CD4-positive, alpha-beta memory T cell (primary cell): ENCODE measurements at regions not wholly inside any gene's neighbourhood (a gene's known extent, or its start where the extent isn't known, plus 50 kb on each side); places are given as distances from the start of the nearest gene placed in this dataset.

ENCODE experiments used
- CTCF ChIA-PET: fragments of 350-600 bp; sonication (Branson Sonifier 250); formaldehyde crosslinking; loops from one replicate; lab custom pipeline; 2021; ENCODE audit warnings: inconsistent platforms; ENCODE audit not compliant: partially characterized antibody; lab: Charles Lee
- POLR2A ChIA-PET: fragments of 350-600 bp; sonication (Branson Sonifier 250); formaldehyde crosslinking; loops from one replicate; lab custom pipeline; 2021; ENCODE audit not compliant: partially characterized antibody; lab: Charles Lee
- DNase-seq, 5 donors: peaks; one replicate each; pipeline versions ENCODE4 v3.0.0 to v3.0.0-alpha.2; 2020 to 2022; ENCODE audit warnings: mixed read lengths in 1 of 5
- H3K27ac ChIP-seq: one replicate; pipeline ENCODE4 v1.7.0; 2013; ENCODE audit warnings: low read depth, low read length
- H3K27me3 ChIP-seq: 2 replicates; pipeline ENCODE4 v1.7.0; 2013; ENCODE audit warnings: mild to moderate bottlenecking, low read length, moderate library complexity; ENCODE audit not compliant: insufficient read depth
- H3K36me3 ChIP-seq: 2 replicates; pipeline ENCODE4 v1.7.0; 2013; ENCODE audit warnings: mild to moderate bottlenecking, low read length, moderate library complexity; ENCODE audit not compliant: insufficient read depth
- H3K4me1 ChIP-seq: 2 replicates; pipeline ENCODE4 v1.7.0; 2013; ENCODE audit warnings: mild to moderate bottlenecking, low read length, moderate library complexity; ENCODE audit not compliant: insufficient read depth
- H3K4me3 ChIP-seq, 2 donors: one replicate each; pipeline ENCODE4 v1.7.0; 2013; ENCODE audit warnings: low read length in 2 of 2, mild to moderate bottlenecking in 1 of 2
- H3K9me3 ChIP-seq, 2 donors: one replicate each; pipeline ENCODE4 v1.7.0; 2013; ENCODE audit warnings: low read length in 2 of 2, control low read depth in 1 of 2; ENCODE audit not compliant: control insufficient read depth in 1 of 2
- H3K27ac Mint-ChIP-seq, 7 donors: one replicate each; pipeline ENCODE4 v1.8.0; 2020 to 2021; ENCODE audit warnings: mixed read lengths in 7 of 7, mild to moderate bottlenecking in 6 of 7, inconsistent platforms in 3 of 7, moderate library complexity in 3 of 7
- H3K27me3 Mint-ChIP-seq, 2 donors: one replicate each; pipeline ENCODE4 v1.8.0; 2020 to 2021; ENCODE audit warnings: mixed read lengths in 2 of 2
- H3K36me3 Mint-ChIP-seq, 2 donors: one replicate each; pipeline ENCODE4 v1.8.0; 2020 to 2021; ENCODE audit warnings: mixed read lengths in 2 of 2, inconsistent platforms in 1 of 2, mild to moderate bottlenecking in 1 of 2
- H3K4me1 Mint-ChIP-seq, 4 donors: one replicate each; pipeline ENCODE4 v1.8.0; 2020 to 2021; ENCODE audit warnings: mixed read lengths in 4 of 4, mild to moderate bottlenecking in 1 of 4
- H3K4me3 Mint-ChIP-seq, 8 donors: one replicate each; pipeline ENCODE4 v1.8.0; 2020 to 2021; ENCODE audit warnings: mixed read lengths in 8 of 8, mild to moderate bottlenecking in 7 of 8, moderate library complexity in 6 of 8, inconsistent platforms in 3 of 8
- H3K9me3 Mint-ChIP-seq, 8 donors: one replicate each; pipeline ENCODE4 v1.8.0; 2020 to 2021; ENCODE audit warnings: mixed read lengths in 8 of 8, mild to moderate bottlenecking in 5 of 8, inconsistent platforms in 3 of 8, moderate library complexity in 1 of 8
- intact Hi-C: fragments of 100-400 bp; cut with micrococcal nuclease; formaldehyde crosslinking; loops from one replicate; pipeline ENCODE4 v1.15.1; 2023

DNA sequence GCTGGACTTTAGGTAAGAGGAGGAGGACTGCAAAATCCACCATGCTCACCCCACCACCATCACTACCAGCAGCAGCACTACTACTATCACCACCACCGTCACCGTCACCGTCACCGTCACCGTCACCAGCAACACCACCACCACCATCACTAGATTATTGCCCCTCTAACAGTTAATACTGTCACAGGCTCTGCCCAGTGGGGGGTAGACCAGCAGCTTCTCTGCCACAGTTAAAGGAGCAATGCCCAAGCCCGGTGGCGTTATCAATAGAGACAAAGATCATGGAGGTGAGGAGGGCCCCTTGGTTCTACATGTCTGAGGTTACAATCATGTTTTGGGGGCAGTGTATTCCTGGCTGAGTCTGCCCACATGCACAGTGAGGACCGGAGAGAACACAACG, 184.4 kb upstream of the DYNLRB2 start:
- H3K4me1 ChIP-seq = no peaks in the 10 kb centered on the region
- DNase-seq = no peak
- no peaks in the 10 kb centered on the region for H3K4me1 Mint-ChIP-seq
- no peaks in the 10 kb centered on the region for H3K27me3 ChIP-seq
- no peaks in the 10 kb centered on the region for H3K36me3 ChIP-seq
- H3K27ac ChIP-seq = no peak overlapping the region
- peaks cover 0 to 9% of the 10 kb centered on the region in 2 donors for H3K27me3 Mint-ChIP-seq
- ChIA-PET CTCF (no interaction called here), POLR2A (no interaction called here)
- H3K27ac Mint-ChIP-seq = no peak overlapping the region
- no peaks in the 10 kb centered on the region for H3K36me3 Mint-ChIP-seq
- H3K4me3 ChIP-seq = no peak overlapping the region
- H3K9me3 Mint-ChIP-seq = no peaks in the 10 kb centered on the region
- no peaks in the 10 kb centered on the region for H3K9me3 ChIP-seq
- H3K4me3 Mint-ChIP-seq = no peak overlapping the region
- intact Hi-C loops = no loop called here

DNA sequence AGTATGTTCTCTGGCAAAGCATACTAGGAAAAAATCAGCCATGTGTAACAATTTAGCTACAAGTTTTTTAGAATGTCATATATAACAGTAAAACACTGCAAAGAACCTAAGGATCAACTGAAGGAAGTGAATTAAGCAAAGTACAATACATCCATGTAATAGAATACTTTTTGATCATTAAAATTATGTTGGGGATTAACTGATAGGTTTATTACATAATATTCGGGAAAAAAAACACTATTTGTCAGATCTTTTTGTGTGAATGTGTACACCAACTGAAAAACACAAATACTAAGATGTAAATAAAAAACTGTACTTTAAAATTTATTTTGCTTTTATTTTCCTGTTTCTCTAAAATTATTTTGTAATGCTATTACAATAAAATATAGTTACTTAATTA, 185.5 kb upstream of the DYNLRB2 start:
- H3K4me3 ChIP-seq = no peak overlapping the region
- no peak for DNase-seq
- Mint-ChIP-seq H3K4me1 (no peaks in the 10 kb centered on the region), H3K36me3 (no peaks in the 10 kb centered on the region), H3K27me3 (peaks cover 0 to 9% of the 10 kb centered on the region in 2 donors), H3K4me3 (no peak overlapping the region), H3K9me3 (no peaks in the 10 kb centered on the region), H3K27ac (no peak overlapping the region)
- POLR2A ChIA-PET = no interaction called here
- H3K9me3 ChIP-seq = no peaks in the 10 kb centered on the region
- intact Hi-C loops = no loop called here
- CTCF ChIA-PET = interaction anchor here (1.0 kb wide), 1 partner anchor 9 kb away, joined by 3 read pairs; no protein-coding TSS in a partner anchor
- no peaks in the 10 kb centered on the region for H3K4me1 ChIP-seq
- H3K27me3 ChIP-seq = no peaks in the 10 kb centered on the region
- no peaks in the 10 kb centered on the region for H3K36me3 ChIP-seq
- H3K27ac ChIP-seq = no peak overlapping the region

DNA sequence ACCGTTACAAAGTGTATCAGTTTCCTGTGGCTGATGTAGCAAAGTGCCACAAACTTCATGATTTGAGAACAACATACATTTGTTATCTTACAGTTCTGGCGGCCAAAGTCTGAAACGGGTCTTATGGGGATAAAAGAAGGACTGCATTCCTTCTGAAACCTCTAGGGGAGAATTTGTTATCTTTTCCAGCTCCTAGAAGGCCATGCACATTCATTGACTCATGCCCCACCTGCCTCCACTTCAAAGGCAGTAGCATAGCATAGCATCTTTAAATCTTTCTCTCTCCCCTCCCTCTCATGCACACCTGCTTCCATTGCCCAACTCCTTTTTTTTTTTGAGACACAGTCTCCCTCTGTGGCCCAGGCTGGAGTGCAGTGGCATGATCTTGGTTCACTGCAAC, 190.7 kb upstream of the DYNLRB2 start:
- Mint-ChIP-seq H3K27ac (no peak overlapping the region), H3K9me3 (peaks cover 0 to 6% (median 3%) of the 10 kb centered on the region in 8 donors), H3K4me3 (no peak overlapping the region), H3K36me3 (no peaks in the 10 kb centered on the region), H3K27me3 (peaks cover 2 to 5% of the 10 kb centered on the region in 2 donors), H3K4me1 (peaks cover 0 to 4% (median 0%) of the 10 kb centered on the region in 4 donors)
- Histone ChIP-seq H3K4me1 (no peaks in the 10 kb centered on the region), H3K36me3 (no peaks in the 10 kb centered on the region), H3K27me3 (no peaks in the 10 kb centered on the region), H3K9me3 (no peaks in the 10 kb centered on the region), H3K4me3 (no peak overlapping the region), H3K27ac (no peak overlapping the region)
- CTCF ChIA-PET = no interaction called here
- intact Hi-C loops = no loop called here
- DNase-seq = no peak
- POLR2A ChIA-PET = no interaction called here

DNA sequence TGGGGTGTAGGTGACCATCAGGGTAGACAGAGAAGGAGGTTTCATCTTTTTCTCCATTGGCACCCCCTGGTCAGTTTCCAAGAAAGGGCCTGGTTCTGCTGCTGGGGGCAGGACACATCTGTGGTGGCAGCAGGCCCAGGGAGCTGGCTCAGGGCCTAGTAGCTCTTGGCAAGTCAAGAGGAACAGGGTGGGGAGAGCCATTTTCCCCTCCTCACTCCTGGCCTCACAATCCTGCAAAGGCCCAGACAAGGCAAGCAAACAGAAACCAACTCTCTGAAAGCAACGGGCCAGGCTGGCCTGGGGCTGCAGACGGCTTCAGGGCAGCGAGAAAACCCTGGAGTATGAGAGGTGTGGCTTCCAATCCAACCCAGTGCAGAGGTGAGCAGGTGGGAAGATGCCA, 192.9 kb upstream of the DYNLRB2 start:
- Histone ChIP-seq H3K4me1 (no peaks in the 10 kb centered on the region), H3K27me3 (no peaks in the 10 kb centered on the region), H3K4me3 (no peak overlapping the region), H3K9me3 (no peaks in the 10 kb centered on the region), H3K27ac (no peak overlapping the region), H3K36me3 (no peaks in the 10 kb centered on the region)
- intact Hi-C loops = no loop called here
- Mint-ChIP-seq H3K36me3 (no peaks in the 10 kb centered on the region), H3K9me3 (peaks cover 0 to 6% (median 3%) of the 10 kb centered on the region in 8 donors), H3K27ac (no peak overlapping the region), H3K27me3 (peaks cover 2 to 3% of the 10 kb centered on the region in 2 donors), H3K4me3 (no peak overlapping the region), H3K4me1 (peaks cover 0 to 4% (median 0%) of the 10 kb centered on the region in 4 donors)
- CTCF ChIA-PET = no interaction called here
- POLR2A ChIA-PET = no interaction called here
- DNase-seq = no peak

DNA sequence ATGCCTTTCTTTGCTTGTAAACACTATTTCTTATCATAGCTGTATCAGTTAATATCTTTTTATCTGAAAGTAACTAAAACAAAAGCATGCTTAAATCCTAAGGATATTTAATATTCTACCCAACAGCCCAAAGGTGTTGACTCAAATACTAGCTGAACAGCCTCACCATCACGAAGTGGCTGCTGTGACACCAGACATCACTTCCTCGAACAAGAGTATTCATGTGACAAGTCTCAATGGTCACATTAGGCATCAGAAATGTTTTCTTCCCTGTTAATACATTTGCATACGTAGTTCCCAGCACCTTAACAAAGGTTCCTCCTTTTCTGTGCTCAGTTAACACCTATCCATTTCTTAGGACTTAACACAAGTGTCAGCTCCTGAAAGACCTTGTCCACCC, 193.8 kb upstream of the DYNLRB2 start:
- DNase-seq = no peak
- ChIA-PET POLR2A (no interaction called here), CTCF (interaction anchor here (1.0 kb wide), 1 partner anchor 9 kb away, joined by 3 read pairs; no protein-coding TSS in a partner anchor)
- Histone ChIP-seq H3K9me3 (no peaks in the 10 kb centered on the region), H3K4me1 (no peaks in the 10 kb centered on the region), H3K4me3 (no peak overlapping the region), H3K36me3 (no peaks in the 10 kb centered on the region), H3K27me3 (no peaks in the 10 kb centered on the region), H3K27ac (no peak overlapping the region)
- Mint-ChIP-seq H3K27me3 (peaks cover 2 to 3% of the 10 kb centered on the region in 2 donors), H3K4me3 (no peak overlapping the region), H3K4me1 (peaks cover 0 to 4% (median 0%) of the 10 kb centered on the region in 4 donors), H3K9me3 (peaks cover 0 to 6% (median 3%) of the 10 kb centered on the region in 8 donors), H3K27ac (no peak overlapping the region), H3K36me3 (no peaks in the 10 kb centered on the region)
- intact Hi-C loops = no loop called here

DNA sequence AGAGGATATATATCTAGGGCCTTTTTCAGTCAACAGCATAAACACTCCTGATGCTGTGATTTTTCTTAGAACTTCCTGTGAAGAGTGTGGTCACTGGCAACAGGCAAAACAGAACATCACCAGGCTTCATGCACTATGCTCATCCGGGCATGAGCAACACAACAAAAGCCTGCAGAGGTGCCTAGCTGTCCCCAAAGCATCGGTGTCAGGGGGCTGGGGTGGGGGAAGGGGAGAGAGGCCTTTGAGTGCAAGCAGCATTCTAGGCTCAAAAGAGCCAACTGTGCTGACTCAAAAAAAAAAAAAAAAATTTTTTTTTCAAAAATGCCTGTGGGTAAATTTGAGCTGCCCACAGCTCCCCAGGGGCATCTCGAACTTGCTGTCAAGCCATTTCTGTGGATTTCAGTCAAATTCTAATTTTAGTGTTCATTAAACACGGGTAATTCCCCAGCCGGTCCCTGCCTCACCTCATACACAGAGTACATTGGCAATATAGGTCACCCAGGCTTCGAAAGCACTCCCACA, 194.6 kb upstream of the DYNLRB2 start:
- ChIA-PET POLR2A (no interaction called here), CTCF (interaction anchor here (1.0 kb wide), 1 partner anchor 9 kb away, joined by 3 read pairs; no protein-coding TSS in a partner anchor)
- no peak overlapping the region for H3K27ac ChIP-seq
- no peaks in the 10 kb centered on the region for H3K9me3 ChIP-seq
- H3K36me3 ChIP-seq = no peaks in the 10 kb centered on the region
- intact Hi-C loops = no loop called here
- no peaks in the 10 kb centered on the region for H3K4me1 ChIP-seq
- Mint-ChIP-seq H3K27ac (no peak overlapping the region), H3K9me3 (peaks cover 0 to 6% (median 3%) of the 10 kb centered on the region in 8 donors), H3K36me3 (no peaks in the 10 kb centered on the region), H3K4me1 (peaks cover 0 to 4% (median 0%) of the 10 kb centered on the region in 4 donors), H3K4me3 (no peak overlapping the region), H3K27me3 (peaks cover 2 to 5% of the 10 kb centered on the region in 2 donors)
- no peaks in the 10 kb centered on the region for H3K27me3 ChIP-seq
- H3K4me3 ChIP-seq = no peak overlapping the region
- DNase-seq = peak in 1 of 5 donors; percentile 19

DNA sequence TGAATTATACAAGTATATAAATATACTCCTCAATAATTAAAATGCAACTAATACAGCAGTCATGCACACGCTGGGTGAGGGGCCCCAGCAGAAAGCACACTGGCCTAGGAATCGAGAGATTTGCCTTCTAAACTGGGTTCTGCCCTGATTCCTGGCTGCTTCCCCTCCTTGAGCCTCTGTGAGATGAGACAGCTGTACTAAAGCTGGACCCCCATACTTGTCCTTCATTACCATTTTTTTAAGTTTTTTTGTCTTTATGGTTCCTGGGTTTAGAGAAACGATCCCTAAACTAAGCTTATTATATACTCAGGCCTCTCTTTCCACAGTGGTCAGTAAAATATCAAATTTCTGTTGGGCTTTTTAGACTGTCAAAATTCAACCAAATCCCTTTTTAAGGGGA, 195.1 kb upstream of the DYNLRB2 start:
- Mint-ChIP-seq H3K27me3 (peaks cover 2 to 9% of the 10 kb centered on the region in 2 donors), H3K27ac (no peak overlapping the region), H3K4me1 (peaks cover 0 to 4% (median 0%) of the 10 kb centered on the region in 4 donors), H3K4me3 (no peak overlapping the region), H3K9me3 (peaks cover 0 to 6% (median 3%) of the 10 kb centered on the region in 8 donors), H3K36me3 (no peaks in the 10 kb centered on the region)
- Histone ChIP-seq H3K27ac (no peak overlapping the region), H3K27me3 (no peaks in the 10 kb centered on the region), H3K4me3 (no peak overlapping the region), H3K9me3 (no peaks in the 10 kb centered on the region), H3K36me3 (no peaks in the 10 kb centered on the region), H3K4me1 (no peaks in the 10 kb centered on the region)
- CTCF ChIA-PET = no interaction called here
- no peak for DNase-seq
- intact Hi-C loops = no loop called here
- POLR2A ChIA-PET = no interaction called here
